PC-9 (cell line): ENCODE measurements at regions not wholly inside any gene's neighbourhood (a gene's known extent, or its start where the extent isn't known, plus 50 kb on each side); places are given as distances from the start of the nearest gene placed in this dataset.

Experiments
- BruUV-seq: library from RNA; stranded (reverse); fragments of 400-500 nt; replicated peaks from 2 replicates; lab custom pipeline; 2021; lab: Mats Ljungman, UMichigan
- CTCF ChIA-PET: fragments of 300-600 bp; sonication (Branson Sonifier 250); formaldehyde crosslinking; loops from one replicate; lab custom pipeline; 2022; ENCODE audit warnings: antibody characterized with exemption; lab: Charles Lee
- POLR2A ChIA-PET: fragments of 300-600 bp; sonication (Branson Sonifier 250); formaldehyde crosslinking; loops from one replicate; lab custom pipeline; 2022; ENCODE audit warnings: antibody characterized with exemption; ENCODE audit not compliant: unreplicated experiment; lab: Charles Lee
- DNase-seq, 2 experiments: peaks; one replicate each; pipeline versions ENCODE4 v3.0.0 to v3.0.0-alpha.2; 2015 to 2022; ENCODE audit warnings: mixed read lengths in 1 of 2
- H2AFZ ChIP-seq: fragments of 200-600 bp; sonication (generic); 2 replicates; pipeline ENCODE4 v1.8.1; 2017; ENCODE audit warnings: antibody characterized with exemption
- H3F3A ChIP-seq: fragments of 200-600 bp; sonication (generic); 2 replicates; pipeline ENCODE4 v1.8.1; 2017; ENCODE audit warnings: antibody characterized with exemption, mild to moderate bottlenecking, low read depth; ENCODE audit not compliant: insufficient read depth
- H3K27ac ChIP-seq: fragments of 200-600 bp; sonication (generic); 2 replicates; pipeline ENCODE4 v1.6.1; 2016; ENCODE audit warnings: mixed run types
- H3K27me3 ChIP-seq: fragments of 200-600 bp; sonication (generic); 2 replicates; pipeline ENCODE4 v1.6.1; 2016; ENCODE audit warnings: low read depth, mixed run types; ENCODE audit not compliant: insufficient read depth
- H3K36me3 ChIP-seq: fragments of 200-600 bp; sonication (generic); 2 replicates; pipeline ENCODE4 v1.6.1; 2016; ENCODE audit warnings: low read depth, mixed run types
- H3K4me1 ChIP-seq: fragments of 200-600 bp; sonication (generic); replicated peaks from 2 replicates; pipeline ENCODE4 v1.6.1; 2016; ENCODE audit warnings: mixed run types; ENCODE audit not compliant: insufficient read depth
- H3K4me2 ChIP-seq: fragments of 200-600 bp; sonication (generic); 2 replicates; pipeline ENCODE4 v1.6.1; 2017; ENCODE audit warnings: mixed run types
- H3K4me3 ChIP-seq: fragments of 200-600 bp; sonication (generic); 2 replicates; pipeline ENCODE4 v1.6.1; 2016; ENCODE audit warnings: mixed run types
- H3K79me2 ChIP-seq: fragments of 200-600 bp; sonication (generic); 2 replicates; pipeline ENCODE4 v1.6.1; 2017; ENCODE audit warnings: low read depth, mixed run types
- H3K9me2 ChIP-seq: fragments of 200-600 bp; sonication (generic); 2 replicates; pipeline ENCODE4 v1.8.1; 2017; ENCODE audit warnings: mild to moderate bottlenecking; ENCODE audit not compliant: insufficient read depth
- H3K9me3 ChIP-seq: fragments of 200-600 bp; sonication (generic); 2 replicates; pipeline ENCODE4 v1.8.1; 2016; ENCODE audit warnings: low read depth; ENCODE audit not compliant: insufficient read depth
- H4K20me1 ChIP-seq: fragments of 200-600 bp; sonication (generic); 2 replicates; pipeline ENCODE4 v1.8.1; 2017; ENCODE audit not compliant: insufficient read depth
- EZH2 ChIP-seq: fragments of 200-600 bp; sonication (generic); IDR thresholded peaks from 2 replicates; pipeline ENCODE4 v1.8.0; 2017; ENCODE audit warnings: antibody characterized with exemption, low read depth
- intact Hi-C: fragments of 100-400 bp; cut with micrococcal nuclease; formaldehyde crosslinking; loops from one replicate; pipeline ENCODE4 v1.10.0; 2022; ENCODE audit not compliant: unreplicated experiment
- TF ChIP-seq, protein P1 (sequence below): fragments of 200-600 bp; sonication (generic); conservative IDR thresholded peaks from 2 replicates; pipeline ENCODE4 v1.6.1; 2017; ENCODE audit warnings: mixed run types, antibody characterized with exemption, mild to moderate bottlenecking, moderate library complexity

- H3K9me2 ChIP-seq: no peaks in the 10 kb centered on the region
- DNase-seq: peak in 1 of 2 experiments; percentile 36
- TF ChIP-seq, protein P1, sequence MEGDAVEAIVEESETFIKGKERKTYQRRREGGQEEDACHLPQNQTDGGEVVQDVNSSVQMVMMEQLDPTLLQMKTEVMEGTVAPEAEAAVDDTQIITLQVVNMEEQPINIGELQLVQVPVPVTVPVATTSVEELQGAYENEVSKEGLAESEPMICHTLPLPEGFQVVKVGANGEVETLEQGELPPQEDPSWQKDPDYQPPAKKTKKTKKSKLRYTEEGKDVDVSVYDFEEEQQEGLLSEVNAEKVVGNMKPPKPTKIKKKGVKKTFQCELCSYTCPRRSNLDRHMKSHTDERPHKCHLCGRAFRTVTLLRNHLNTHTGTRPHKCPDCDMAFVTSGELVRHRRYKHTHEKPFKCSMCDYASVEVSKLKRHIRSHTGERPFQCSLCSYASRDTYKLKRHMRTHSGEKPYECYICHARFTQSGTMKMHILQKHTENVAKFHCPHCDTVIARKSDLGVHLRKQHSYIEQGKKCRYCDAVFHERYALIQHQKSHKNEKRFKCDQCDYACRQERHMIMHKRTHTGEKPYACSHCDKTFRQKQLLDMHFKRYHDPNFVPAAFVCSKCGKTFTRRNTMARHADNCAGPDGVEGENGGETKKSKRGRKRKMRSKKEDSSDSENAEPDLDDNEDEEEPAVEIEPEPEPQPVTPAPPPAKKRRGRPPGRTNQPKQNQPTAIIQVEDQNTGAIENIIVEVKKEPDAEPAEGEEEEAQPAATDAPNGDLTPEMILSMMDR: no peak
- TF ChIP-seq EZH2: no peak
- no peak overlapping the region for H3K4me2 ChIP-seq
- no peak overlapping the region for H3K27ac ChIP-seq
- no peaks in the 10 kb centered on the region for H3K27me3 ChIP-seq
- no peak overlapping the region for H3K4me3 ChIP-seq
- CTCF ChIA-PET: no interaction called here
- peaks cover 9% of the 10 kb centered on the region; the same call in 1 of the 2 replicates for H3K4me1 ChIP-seq
- intact Hi-C loops: no loop called here
- H3K79me2 ChIP-seq: no peaks in the 10 kb centered on the region
- H4K20me1 ChIP-seq: no peaks in the 10 kb centered on the region
- POLR2A ChIA-PET: no interaction called here
- no peaks in the 10 kb centered on the region for H3K36me3 ChIP-seq
- H2AFZ ChIP-seq: no peak overlapping the region
- no peaks in the 10 kb centered on the region for H3F3A ChIP-seq
- no peaks in the 10 kb centered on the region; the same call in 1 of the 2 replicates for H3K9me3 ChIP-seq
- no TSS peak for BruUV-seq
Observed at GRCh38 chr11:91296629-91297028, 928.0 kb upstream of the FAT3 start.

DNA sequence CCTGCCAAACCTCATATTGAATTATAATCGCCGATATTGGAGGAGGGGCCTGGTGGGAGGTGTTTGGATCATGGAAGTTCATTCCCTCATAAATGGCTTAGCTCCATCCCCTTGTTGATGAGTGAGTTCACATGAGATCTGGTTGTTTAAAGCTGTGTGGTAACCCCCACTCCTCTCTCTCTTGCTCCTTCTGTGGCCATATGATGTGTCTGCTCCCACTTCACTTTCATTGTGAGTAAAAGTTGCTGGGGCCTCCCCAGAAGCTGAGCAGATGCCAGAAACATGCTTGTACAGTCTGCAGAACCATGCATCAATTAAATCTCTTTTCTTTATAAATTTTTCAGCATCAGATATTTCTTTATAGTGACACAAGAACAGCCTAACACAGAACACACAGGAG, 929.0 kb upstream of the FAT3 start:
- Histone ChIP-seq H3K27me3 (no peaks in the 10 kb centered on the region), H3K36me3 (no peaks in the 10 kb centered on the region), H3K4me2 (no peak overlapping the region), H3K79me2 (no peaks in the 10 kb centered on the region), H3K9me3 (no peaks in the 10 kb centered on the region; the same call in 1 of the 2 replicates), H2AFZ (0 out of 2 replicates have a peak overlapping the region, but pooled peaks have one; percentile 11), H3K9me2 (no peaks in the 10 kb centered on the region), H3K4me1 (peaks cover 9% of the 10 kb centered on the region; the same call in 1 of the 2 replicates), H3K4me3 (no peak overlapping the region), H3K27ac (no peak overlapping the region), H3F3A (no peaks in the 10 kb centered on the region), H4K20me1 (no peaks in the 10 kb centered on the region)
- TF ChIP-seq EZH2: no peak
- TF ChIP-seq, protein P1: no peak
- no TSS peak for BruUV-seq
- DNase-seq: no peak
- CTCF ChIA-PET: no interaction called here
- POLR2A ChIA-PET: no interaction called here
- intact Hi-C loops: no loop called here

- H3K79me2 ChIP-seq: no peaks in the 10 kb centered on the region
- H2AFZ ChIP-seq: 0 out of 2 replicates have a peak overlapping the region, but pooled peaks have one; percentile 12
- no peaks in the 10 kb centered on the region for H3K9me2 ChIP-seq
- H3F3A ChIP-seq: no peaks in the 10 kb centered on the region
- H3K4me2 ChIP-seq: no peak overlapping the region
- POLR2A ChIA-PET: no interaction called here
- H3K27ac ChIP-seq: no peak overlapping the region
- no peak for DNase-seq
- no peaks in the 10 kb centered on the region for H4K20me1 ChIP-seq
- no peak overlapping the region for H3K4me3 ChIP-seq
- intact Hi-C loops: no loop called here
- peaks cover 4% of the 10 kb centered on the region; the same call in 1 of the 2 replicates for H3K4me1 ChIP-seq
- CTCF ChIA-PET: no interaction called here
- no peaks in the 10 kb centered on the region for H3K27me3 ChIP-seq
- H3K36me3 ChIP-seq: no peaks in the 10 kb centered on the region
- no TSS peak for BruUV-seq
- no peak for TF ChIP-seq EZH2
- TF ChIP-seq, protein P1: no peak
- no peaks in the 10 kb centered on the region for H3K9me3 ChIP-seq
Observed at GRCh38 chr11:91293119-91293518, 931.5 kb upstream of the FAT3 start.
